ENCODE measurements at regions not wholly inside any gene's neighbourhood (a gene's known extent, or its start where the extent isn't known, plus 50 kb on each side); places are given as distances from the start of the nearest gene placed in this dataset.

DNA sequence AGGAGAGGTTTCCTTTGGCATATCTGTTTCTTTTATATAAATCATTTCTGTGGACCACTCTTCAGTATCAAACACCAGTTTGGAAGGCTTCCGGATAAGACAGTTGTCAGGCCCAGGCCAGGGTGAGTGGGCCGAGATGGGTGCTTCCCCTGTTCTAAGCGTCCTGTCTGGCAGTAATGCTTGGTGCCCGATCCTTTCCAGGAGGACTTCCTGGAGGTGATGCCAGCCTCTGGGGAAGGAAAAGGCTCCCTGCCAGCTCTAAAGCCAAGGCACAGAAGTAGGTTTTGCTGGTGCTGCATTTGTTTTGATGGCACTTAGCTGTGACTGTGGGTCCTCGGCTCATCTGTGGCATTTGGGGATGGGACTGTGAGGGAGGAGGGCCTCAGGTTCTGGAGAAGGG lies 124.4 kb upstream of the RTL1 start:
- H3K9ac ChIP-seq: no peak overlapping the region

More for the DNA sequence above, 124.4 kb upstream of the RTL1 start:
- POLR2A ChIA-PET: no interaction called here
- TF ChIP-seq, protein P1, sequence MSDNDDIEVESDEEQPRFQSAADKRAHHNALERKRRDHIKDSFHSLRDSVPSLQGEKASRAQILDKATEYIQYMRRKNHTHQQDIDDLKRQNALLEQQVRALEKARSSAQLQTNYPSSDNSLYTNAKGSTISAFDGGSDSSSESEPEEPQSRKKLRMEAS (IDR thresholded peaks at IDR 0.05; ENCODE audit: low read depth): no peak
- TF ChIP-seq POLR2AphosphoS5 (IDR thresholded peaks at IDR 0.05; ENCODE audit: low read depth, low read length): no peak
- no peak for TF ChIP-seq SMC3 (IDR thresholded peaks at IDR 0.05; ENCODE audit: low read depth, low read length)
- no peak for TF ChIP-seq MXI1 (IDR thresholded peaks at IDR 0.05; ENCODE audit: low read depth, low read length)
- TF ChIP-seq, protein P2, sequence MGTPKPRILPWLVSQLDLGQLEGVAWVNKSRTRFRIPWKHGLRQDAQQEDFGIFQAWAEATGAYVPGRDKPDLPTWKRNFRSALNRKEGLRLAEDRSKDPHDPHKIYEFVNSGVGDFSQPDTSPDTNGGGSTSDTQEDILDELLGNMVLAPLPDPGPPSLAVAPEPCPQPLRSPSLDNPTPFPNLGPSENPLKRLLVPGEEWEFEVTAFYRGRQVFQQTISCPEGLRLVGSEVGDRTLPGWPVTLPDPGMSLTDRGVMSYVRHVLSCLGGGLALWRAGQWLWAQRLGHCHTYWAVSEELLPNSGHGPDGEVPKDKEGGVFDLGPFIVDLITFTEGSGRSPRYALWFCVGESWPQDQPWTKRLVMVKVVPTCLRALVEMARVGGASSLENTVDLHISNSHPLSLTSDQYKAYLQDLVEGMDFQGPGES (IDR thresholded peaks at IDR 0.05; ENCODE audit: low read depth, low read length): no peak
- TF ChIP-seq, protein P3, sequence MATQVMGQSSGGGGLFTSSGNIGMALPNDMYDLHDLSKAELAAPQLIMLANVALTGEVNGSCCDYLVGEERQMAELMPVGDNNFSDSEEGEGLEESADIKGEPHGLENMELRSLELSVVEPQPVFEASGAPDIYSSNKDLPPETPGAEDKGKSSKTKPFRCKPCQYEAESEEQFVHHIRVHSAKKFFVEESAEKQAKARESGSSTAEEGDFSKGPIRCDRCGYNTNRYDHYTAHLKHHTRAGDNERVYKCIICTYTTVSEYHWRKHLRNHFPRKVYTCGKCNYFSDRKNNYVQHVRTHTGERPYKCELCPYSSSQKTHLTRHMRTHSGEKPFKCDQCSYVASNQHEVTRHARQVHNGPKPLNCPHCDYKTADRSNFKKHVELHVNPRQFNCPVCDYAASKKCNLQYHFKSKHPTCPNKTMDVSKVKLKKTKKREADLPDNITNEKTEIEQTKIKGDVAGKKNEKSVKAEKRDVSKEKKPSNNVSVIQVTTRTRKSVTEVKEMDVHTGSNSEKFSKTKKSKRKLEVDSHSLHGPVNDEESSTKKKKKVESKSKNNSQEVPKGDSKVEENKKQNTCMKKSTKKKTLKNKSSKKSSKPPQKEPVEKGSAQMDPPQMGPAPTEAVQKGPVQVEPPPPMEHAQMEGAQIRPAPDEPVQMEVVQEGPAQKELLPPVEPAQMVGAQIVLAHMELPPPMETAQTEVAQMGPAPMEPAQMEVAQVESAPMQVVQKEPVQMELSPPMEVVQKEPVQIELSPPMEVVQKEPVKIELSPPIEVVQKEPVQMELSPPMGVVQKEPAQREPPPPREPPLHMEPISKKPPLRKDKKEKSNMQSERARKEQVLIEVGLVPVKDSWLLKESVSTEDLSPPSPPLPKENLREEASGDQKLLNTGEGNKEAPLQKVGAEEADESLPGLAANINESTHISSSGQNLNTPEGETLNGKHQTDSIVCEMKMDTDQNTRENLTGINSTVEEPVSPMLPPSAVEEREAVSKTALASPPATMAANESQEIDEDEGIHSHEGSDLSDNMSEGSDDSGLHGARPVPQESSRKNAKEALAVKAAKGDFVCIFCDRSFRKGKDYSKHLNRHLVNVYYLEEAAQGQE (IDR thresholded peaks at IDR 0.05; ENCODE audit: low read depth, low read length): no peak
- TF ChIP-seq, protein P4, sequence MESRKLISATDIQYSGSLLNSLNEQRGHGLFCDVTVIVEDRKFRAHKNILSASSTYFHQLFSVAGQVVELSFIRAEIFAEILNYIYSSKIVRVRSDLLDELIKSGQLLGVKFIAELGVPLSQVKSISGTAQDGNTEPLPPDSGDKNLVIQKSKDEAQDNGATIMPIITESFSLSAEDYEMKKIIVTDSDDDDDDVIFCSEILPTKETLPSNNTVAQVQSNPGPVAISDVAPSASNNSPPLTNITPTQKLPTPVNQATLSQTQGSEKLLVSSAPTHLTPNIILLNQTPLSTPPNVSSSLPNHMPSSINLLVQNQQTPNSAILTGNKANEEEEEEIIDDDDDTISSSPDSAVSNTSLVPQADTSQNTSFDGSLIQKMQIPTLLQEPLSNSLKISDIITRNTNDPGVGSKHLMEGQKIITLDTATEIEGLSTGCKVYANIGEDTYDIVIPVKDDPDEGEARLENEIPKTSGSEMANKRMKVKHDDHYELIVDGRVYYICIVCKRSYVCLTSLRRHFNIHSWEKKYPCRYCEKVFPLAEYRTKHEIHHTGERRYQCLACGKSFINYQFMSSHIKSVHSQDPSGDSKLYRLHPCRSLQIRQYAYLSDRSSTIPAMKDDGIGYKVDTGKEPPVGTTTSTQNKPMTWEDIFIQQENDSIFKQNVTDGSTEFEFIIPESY (IDR thresholded peaks at IDR 0.05; ENCODE audit: borderline replicate concordance, low read depth): no peak
- TF ChIP-seq EP300 (IDR thresholded peaks at IDR 0.05; ENCODE audit: borderline replicate concordance in 1 of 2, low read depth in 1 of 2, low read length in 1 of 2): no peak
- TF ChIP-seq RFX5 (IDR thresholded peaks at IDR 0.05; ENCODE audit: low read length): no peak
- no peak for TF ChIP-seq FOXJ3 (CRISPR knock-in tag; IDR thresholded peaks at IDR 0.05)
- TF ChIP-seq ELF1 (IDR thresholded peaks at IDR 0.05): no peak
- no peak for TF ChIP-seq GATA2 (CRISPR knock-in tag; IDR thresholded peaks at IDR 0.05)
- no peak for TF ChIP-seq TCF12 (IDR thresholded peaks at IDR 0.05)
- TF ChIP-seq, protein P5, sequence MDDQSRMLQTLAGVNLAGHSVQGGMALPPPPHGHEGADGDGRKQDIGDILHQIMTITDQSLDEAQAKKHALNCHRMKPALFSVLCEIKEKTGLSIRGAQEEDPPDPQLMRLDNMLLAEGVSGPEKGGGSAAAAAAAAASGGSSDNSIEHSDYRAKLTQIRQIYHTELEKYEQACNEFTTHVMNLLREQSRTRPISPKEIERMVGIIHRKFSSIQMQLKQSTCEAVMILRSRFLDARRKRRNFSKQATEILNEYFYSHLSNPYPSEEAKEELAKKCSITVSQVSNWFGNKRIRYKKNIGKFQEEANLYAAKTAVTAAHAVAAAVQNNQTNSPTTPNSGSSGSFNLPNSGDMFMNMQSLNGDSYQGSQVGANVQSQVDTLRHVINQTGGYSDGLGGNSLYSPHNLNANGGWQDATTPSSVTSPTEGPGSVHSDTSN (IDR thresholded peaks at IDR 0.05): no peak
- no peaks in the 10 kb centered on the region for H3K4me1 ChIP-seq (ENCODE audit: control insufficient read depth in 1 of 2, insufficient read depth in 2 of 2, low read depth in 1 of 2, low read length in 1 of 2)
- H3F3A ChIP-seq (replicated peaks; ENCODE audit: insufficient read depth): no peaks in the 10 kb centered on the region
- no peak overlapping the region for H3K27ac ChIP-seq (ENCODE audit: low read depth in 2 of 2, low read length in 1 of 2)
- no peaks in the 10 kb centered on the region for H3K36me3 ChIP-seq (replicated peaks in 1 of 2; ENCODE audit: control insufficient read depth in 1 of 2, insufficient read depth in 2 of 2, low read length in 1 of 2)
- no peaks in the 10 kb centered on the region for H4K20me1 ChIP-seq (ENCODE audit: insufficient read depth)
- no peaks in the 10 kb centered on the region for H3K27me3 ChIP-seq (ENCODE audit: insufficient read depth)
- 63% methylated on average over 5 of the region's 5 CpGs for WGBS (ENCODE audit: low lambda C conversion rate)
- no peak overlapping the region for H3K4me2 ChIP-seq
- no peak for DNase-seq
- H2AFZ ChIP-seq (ENCODE audit: low read depth): no peak overlapping the region
- no peaks in the 10 kb centered on the region for H3K9me3 ChIP-seq
- CTCF ChIA-PET: no interaction called here
- H3K4me3 ChIP-seq (ENCODE audit: low read depth in 2 of 2, low read length in 1 of 2): no peak overlapping the region
- H3K79me2 ChIP-seq (ENCODE audit: insufficient read depth): no peaks in the 10 kb centered on the region
- no peaks in the 10 kb centered on the region for H3K9me2 ChIP-seq

Measured in SK-N-SH (cell line).